ENCODE measurements at regions not wholly inside any gene's neighbourhood (a gene's known extent, or its start where the extent isn't known, plus 50 kb on each side); places are given as distances from the start of the nearest gene placed in this dataset.

GRCh38 chr17:34447406-34447805 is 84.4 kb upstream of the CCL1 start:
- Histone ChIP-seq H2BK15ac (ENCODE audit: low read depth, low read length) (no peak overlapping the region), H3K79me2 (ENCODE audit: insufficient read depth, low read length) (no peaks in the 10 kb centered on the region), H3T11ph (ENCODE audit: low read length) (no peak overlapping the region), H3K9ac (ENCODE audit: extremely low read depth, insufficient read length, low read length) (no peak overlapping the region), H2BK120ac (ENCODE audit: low read depth, low read length, poor library complexity, severe bottlenecking) (no peak overlapping the region), H3K27me3 (ENCODE audit: insufficient read depth, low read length) (no peaks in the 10 kb centered on the region), H2AFZ (ENCODE audit: low read length) (no peak overlapping the region), H3K23ac (ENCODE audit: insufficient read length, low read depth, low read length) (no peak overlapping the region), H2BK12ac (ENCODE audit: insufficient read length, low read depth, low read length) (no peak overlapping the region), H3K56ac (ENCODE audit: insufficient read length, low read depth, low read length) (no peak overlapping the region), H2AK5ac (ENCODE audit: insufficient read length, low read length) (no peak overlapping the region), H4K5ac (ENCODE audit: insufficient read length, low read depth, low read length) (no peak overlapping the region), H3K4me1 (ENCODE audit: insufficient read depth, low read length) (0 out of 2 replicates have a peak, but pooled peaks cover 3% of the 10 kb centered on the region), H4K8ac (replicated peaks; ENCODE audit: insufficient read length, low read depth, low read length) (no peak overlapping the region), H3K14ac (ENCODE audit: insufficient read depth, low read length) (no peak overlapping the region), H3K18ac (ENCODE audit: insufficient read length, low read depth, low read length) (no peak overlapping the region), H3K27ac (ENCODE audit: insufficient read length, low read depth, low read length) (no peak overlapping the region), H4K20me1 (ENCODE audit: control insufficient read depth, insufficient read depth, insufficient read length) (no peaks in the 10 kb centered on the region), H2BK20ac (ENCODE audit: low read depth, low read length, poor library complexity, severe bottlenecking) (no peak overlapping the region), H2BK5ac (ENCODE audit: insufficient read length, low read length) (no peak overlapping the region), H3K4me2 (ENCODE audit: insufficient read depth, insufficient read length, low read length) (no peak overlapping the region), H3K79me1 (ENCODE audit: insufficient read depth, low read depth, low read length, poor library complexity, severe bottlenecking) (no peaks in the 10 kb centered on the region), H4K91ac (ENCODE audit: insufficient read length, low read depth, low read length) (no peak overlapping the region), H3K9me3 (ENCODE audit: control insufficient read depth, low read depth, low read length) (no peaks in the 10 kb centered on the region), H3K4ac (ENCODE audit: low read depth, low read length) (no peak overlapping the region), H3K23me2 (ENCODE audit: insufficient read length, low read depth, low read length, poor library complexity, severe bottlenecking) (no peaks in the 10 kb centered on the region)
- no peaks in the 10 kb centered on the region for H3K9me3 Mint-ChIP-seq
- peaks cover 9 to 10% of the 10 kb centered on the region in 2 experiments for H3K4me1 Mint-ChIP-seq
- WGBS (ENCODE audit: extremely low coverage, insufficient read length, low lambda C conversion rate) = no CpG with 5 or more reads among the region's 3 CpGs
- no peak for TF ChIP-seq CTCF (conservative IDR thresholded peaks at IDR 0.05)
- no peak overlapping the region for H3K4me3 Mint-ChIP-seq
- H3K36me3 Mint-ChIP-seq (ENCODE audit: insufficient read depth in 1 of 3, low read depth in 3 of 3) = no peaks in the 10 kb centered on the region
- peaks cover 14% of the 10 kb centered on the region for H3K27me3 Mint-ChIP-seq (ENCODE audit: low read depth)
- DNase-seq = no peak
- no peak overlapping the region for H3K27ac Mint-ChIP-seq
